ENCODE measurements at regions not wholly inside any gene's neighbourhood (a gene's known extent, or its start where the extent isn't known, plus 50 kb on each side); places are given as distances from the start of the nearest gene placed in this dataset.

GRCh38 chr6:19434065-19434464 is 403.1 kb upstream of the ID4 start:
- DNase-seq (ENCODE audit: low read depth): no peak
- no peak overlapping the region for H3K4me3 ChIP-seq (ENCODE audit: low read depth, low read length)
- TF ChIP-seq, protein P1, sequence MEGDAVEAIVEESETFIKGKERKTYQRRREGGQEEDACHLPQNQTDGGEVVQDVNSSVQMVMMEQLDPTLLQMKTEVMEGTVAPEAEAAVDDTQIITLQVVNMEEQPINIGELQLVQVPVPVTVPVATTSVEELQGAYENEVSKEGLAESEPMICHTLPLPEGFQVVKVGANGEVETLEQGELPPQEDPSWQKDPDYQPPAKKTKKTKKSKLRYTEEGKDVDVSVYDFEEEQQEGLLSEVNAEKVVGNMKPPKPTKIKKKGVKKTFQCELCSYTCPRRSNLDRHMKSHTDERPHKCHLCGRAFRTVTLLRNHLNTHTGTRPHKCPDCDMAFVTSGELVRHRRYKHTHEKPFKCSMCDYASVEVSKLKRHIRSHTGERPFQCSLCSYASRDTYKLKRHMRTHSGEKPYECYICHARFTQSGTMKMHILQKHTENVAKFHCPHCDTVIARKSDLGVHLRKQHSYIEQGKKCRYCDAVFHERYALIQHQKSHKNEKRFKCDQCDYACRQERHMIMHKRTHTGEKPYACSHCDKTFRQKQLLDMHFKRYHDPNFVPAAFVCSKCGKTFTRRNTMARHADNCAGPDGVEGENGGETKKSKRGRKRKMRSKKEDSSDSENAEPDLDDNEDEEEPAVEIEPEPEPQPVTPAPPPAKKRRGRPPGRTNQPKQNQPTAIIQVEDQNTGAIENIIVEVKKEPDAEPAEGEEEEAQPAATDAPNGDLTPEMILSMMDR (IDR thresholded peaks at IDR 0.05; ENCODE audit: low read depth, low read length, missing control alignments): no peak

DNA sequence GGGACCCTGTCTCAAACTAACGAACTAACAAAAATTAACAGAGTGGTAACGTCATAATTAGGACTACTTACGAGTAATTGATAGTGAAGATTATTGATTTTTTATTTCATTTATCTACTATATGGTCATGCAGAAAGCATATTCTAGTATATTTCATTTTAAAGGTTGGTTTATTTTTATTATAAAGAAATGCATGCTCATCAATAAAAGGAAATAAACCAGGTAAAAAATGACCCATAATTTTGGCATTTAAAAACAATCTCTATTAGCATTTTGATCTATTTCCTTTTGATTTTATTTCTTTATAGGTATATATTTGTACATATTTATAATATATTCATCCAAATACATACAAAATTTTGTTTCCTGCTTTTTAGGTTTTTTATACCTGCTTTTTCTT is 401.4 kb upstream of the ID4 start:
- H3K4me3 ChIP-seq (ENCODE audit: low read depth, low read length): no peak overlapping the region
- TF ChIP-seq, protein P1 (IDR thresholded peaks at IDR 0.05; ENCODE audit: low read depth, low read length, missing control alignments): no peak
- no peak for DNase-seq (ENCODE audit: low read depth)

DNA sequence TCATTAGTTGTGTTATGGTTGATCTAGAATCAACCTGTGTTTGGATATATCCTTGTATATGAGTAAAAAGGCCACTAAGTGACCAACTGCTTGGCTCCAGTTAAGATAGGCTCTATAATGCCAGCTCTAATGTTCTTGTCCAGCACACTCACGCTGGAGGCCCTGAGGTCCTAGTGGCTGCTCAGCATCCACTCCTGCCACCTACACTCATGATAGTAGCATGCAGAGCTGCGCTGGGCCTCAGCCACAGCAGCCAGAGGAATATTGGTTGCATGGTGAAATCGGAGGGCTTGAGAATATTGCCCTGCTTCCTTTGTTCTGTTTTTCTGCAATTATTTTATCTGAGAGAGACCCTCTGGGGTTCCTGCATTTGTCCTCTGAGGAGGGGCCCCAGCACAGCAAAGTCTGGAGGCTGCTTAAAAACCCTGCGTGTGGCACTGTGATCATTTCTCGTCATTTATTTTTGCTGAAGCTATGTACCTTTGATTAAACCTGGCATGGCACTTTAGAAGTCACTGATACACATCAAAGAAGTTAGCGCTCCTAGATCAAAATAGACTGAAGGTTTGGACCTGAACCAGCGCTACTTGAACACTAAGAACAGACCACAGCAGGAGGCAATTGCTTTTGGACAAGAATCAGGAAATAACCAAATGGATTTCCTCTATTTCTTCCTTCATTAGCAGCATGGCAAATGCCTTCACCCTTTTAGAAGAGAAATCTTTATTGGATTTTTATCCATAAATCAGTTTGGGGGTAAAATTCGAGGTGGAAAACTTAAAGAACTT is 398.4 kb upstream of the ID4 start:
- DNase-seq (ENCODE audit: low read depth): no peak
- H3K4me3 ChIP-seq (ENCODE audit: low read depth, low read length): no peak overlapping the region
- TF ChIP-seq, protein P1 (IDR thresholded peaks at IDR 0.05; ENCODE audit: low read depth, low read length, missing control alignments): no peak

DNA sequence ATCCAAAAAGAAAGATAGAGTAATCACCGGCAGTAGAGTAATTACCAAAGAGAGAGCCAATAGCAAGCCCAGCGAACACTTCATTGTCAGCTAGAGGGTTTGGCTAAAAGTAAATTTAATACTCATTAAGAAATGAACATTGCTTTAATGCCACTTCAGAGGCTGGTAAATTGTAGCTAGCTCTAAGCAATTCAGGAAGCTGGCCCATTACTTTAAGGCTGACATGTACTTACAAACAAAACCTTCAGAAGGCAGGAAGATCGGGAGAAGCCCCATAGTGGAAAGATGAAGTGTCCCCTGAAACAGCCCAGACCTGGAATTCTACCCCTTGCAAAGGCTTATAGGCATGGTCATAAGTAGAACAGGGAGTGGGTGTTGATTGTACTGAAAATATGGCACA is 396.6 kb upstream of the ID4 start:
- TF ChIP-seq, protein P1 (IDR thresholded peaks at IDR 0.05; ENCODE audit: low read depth, low read length, missing control alignments): no peak
- DNase-seq (ENCODE audit: low read depth): no peak
- H3K4me3 ChIP-seq (ENCODE audit: low read depth, low read length): no peak overlapping the region

DNA sequence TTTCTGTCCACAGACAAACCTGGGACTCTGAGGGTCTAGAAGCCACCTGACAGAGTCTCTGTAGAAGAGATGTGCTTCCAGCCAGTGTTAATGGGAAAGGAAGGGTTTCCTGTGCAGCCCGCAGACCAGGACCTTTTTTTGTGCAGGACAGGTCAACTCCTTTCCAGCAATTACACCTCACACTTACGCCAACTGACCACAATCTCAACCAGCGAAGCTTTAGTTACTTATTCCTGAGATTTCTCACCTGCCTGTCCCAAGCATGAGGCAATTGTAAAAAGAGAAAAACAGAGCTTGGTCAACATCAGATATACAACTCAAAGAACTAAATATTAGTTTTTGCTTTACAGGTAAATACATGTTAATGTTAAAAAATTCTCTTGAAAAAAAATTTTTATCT is 393.8 kb upstream of the ID4 start:
- H3K4me3 ChIP-seq (ENCODE audit: low read depth, low read length): no peak overlapping the region
- TF ChIP-seq, protein P1 (IDR thresholded peaks at IDR 0.05; ENCODE audit: low read depth, low read length, missing control alignments): no peak
- DNase-seq (ENCODE audit: low read depth): no peak

DNA sequence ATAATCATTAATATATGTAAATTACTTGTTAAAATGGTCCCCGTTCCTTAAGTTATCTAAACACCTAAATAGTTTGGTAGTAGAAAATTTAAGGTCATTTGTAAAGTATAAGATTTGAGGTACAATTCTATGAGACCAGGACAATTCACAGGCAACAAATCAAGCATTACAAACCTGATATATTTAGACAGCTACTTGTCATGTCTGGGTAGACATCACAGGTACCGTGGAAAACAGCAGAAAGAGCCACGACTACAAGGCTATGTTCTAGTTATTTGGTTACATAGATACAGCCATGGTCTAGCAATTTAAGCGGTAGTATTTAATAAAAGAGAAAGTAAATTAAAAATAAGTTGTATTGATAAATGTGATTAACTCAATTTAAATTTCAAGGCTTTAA is 393.1 kb upstream of the ID4 start:
- DNase-seq (ENCODE audit: low read depth): no peak
- H3K4me3 ChIP-seq (ENCODE audit: low read depth, low read length): no peak overlapping the region
- TF ChIP-seq, protein P1 (IDR thresholded peaks at IDR 0.05; ENCODE audit: low read depth, low read length, missing control alignments): no peak

- TF ChIP-seq, protein P1 (IDR thresholded peaks at IDR 0.05; ENCODE audit: low read depth, low read length, missing control alignments): no peak
- H3K4me3 ChIP-seq (ENCODE audit: low read depth, low read length): no peak overlapping the region
- no peak for DNase-seq (ENCODE audit: low read depth)
These were observed 392.7 kb upstream of the ID4 start for GRCh38 chr6:19444481-19444880.

Measured in GM12864 (cell line).